ENCODE measurements at regions not wholly inside any gene's neighbourhood (a gene's known extent, or its start where the extent isn't known, plus 50 kb on each side); places are given as distances from the start of the nearest gene placed in this dataset.

- Mint-ChIP-seq H3K27ac (no peak overlapping the region), H3K4me3 (no peak overlapping the region), H3K9me3 (no peaks in the 10 kb centered on the region), H3K36me3 (peaks cover 11% of the 10 kb centered on the region), H3K4me1 (peaks cover 4% of the 10 kb centered on the region)
- ATAC-seq, result no peak
- no peak for DNase-seq (ENCODE audit: low spot score in 2 of 2)
Measured at GRCh38 chr14:71583705-71584104, 348.5 kb upstream of the RGS6 start.

GRCh38 chr14:71585361-71585760 lies 346.9 kb upstream of the RGS6 start:
- Mint-ChIP-seq H3K4me3 (no peak overlapping the region), H3K4me1 (peaks cover 9% of the 10 kb centered on the region)

GRCh38 chr14:71586131-71586897 lies 345.9 kb upstream of the RGS6 start:
- Mint-ChIP-seq H3K36me3 (peaks cover 6% of the 10 kb centered on the region), H3K4me1 (peaks cover 9% of the 10 kb centered on the region), H3K4me3 (no peak overlapping the region), H3K9me3 (no peaks in the 10 kb centered on the region), H3K27ac (no peak overlapping the region)
- DNase-seq (ENCODE audit: low spot score in 2 of 2), result no peak
- no peak for ATAC-seq

More at GRCh38 chr14:71585361-71585760, 346.9 kb upstream of the RGS6 start:
- no peak for DNase-seq (ENCODE audit: low spot score in 2 of 2)
- Mint-ChIP-seq H3K27ac (no peak overlapping the region), H3K36me3 (peaks cover 6% of the 10 kb centered on the region), H3K9me3 (no peaks in the 10 kb centered on the region)
- no peak for ATAC-seq

GRCh38 chr14:71588028-71588427 lies 344.2 kb upstream of the RGS6 start:
- H3K9me3 Mint-ChIP-seq, result no peaks in the 10 kb centered on the region
- H3K36me3 Mint-ChIP-seq, result peaks cover 6% of the 10 kb centered on the region
- no peak for DNase-seq (ENCODE audit: low spot score in 2 of 2)
- peaks cover 14% of the 10 kb centered on the region for H3K4me1 Mint-ChIP-seq
- H3K27ac Mint-ChIP-seq, result peak overlapping the region; percentile 45
- no peak for ATAC-seq
- H3K4me3 Mint-ChIP-seq, result no peak overlapping the region

- no peak for DNase-seq (ENCODE audit: low spot score in 2 of 2)
- no peak for ATAC-seq
- Mint-ChIP-seq H3K4me3 (no peak overlapping the region), H3K27ac (peak overlapping the region; percentile 45), H3K36me3 (peaks cover 6% of the 10 kb centered on the region), H3K4me1 (peaks cover 14% of the 10 kb centered on the region), H3K9me3 (no peaks in the 10 kb centered on the region)
Measured at GRCh38 chr14:71588576-71589215, 343.5 kb upstream of the RGS6 start.

GRCh38 chr14:71589609-71590008 lies 342.6 kb upstream of the RGS6 start:
- ATAC-seq (no peak), DNase-seq (ENCODE audit: low spot score in 2 of 2) (no peak)
- Mint-ChIP-seq H3K9me3 (no peaks in the 10 kb centered on the region), H3K36me3 (peaks cover 6% of the 10 kb centered on the region), H3K27ac (no peak overlapping the region), H3K4me3 (no peak overlapping the region), H3K4me1 (peaks cover 20% of the 10 kb centered on the region)

GRCh38 chr14:71590131-71590530 lies 342.1 kb upstream of the RGS6 start:
- H3K9me3 Mint-ChIP-seq, result no peaks in the 10 kb centered on the region
- ATAC-seq (no peak), DNase-seq (ENCODE audit: low spot score in 2 of 2) (no peak)
- peaks cover 6% of the 10 kb centered on the region for H3K36me3 Mint-ChIP-seq
- no peak overlapping the region for H3K27ac Mint-ChIP-seq
- no peak overlapping the region for H3K4me3 Mint-ChIP-seq
- peaks cover 26% of the 10 kb centered on the region for H3K4me1 Mint-ChIP-seq

GRCh38 chr14:71591231-71591630 lies 341.0 kb upstream of the RGS6 start:
- peaks cover 36% of the 10 kb centered on the region for H3K4me1 Mint-ChIP-seq
- no peak overlapping the region for H3K4me3 Mint-ChIP-seq
- H3K27ac Mint-ChIP-seq, result no peak overlapping the region
- no peak for DNase-seq (ENCODE audit: low spot score in 2 of 2)
- no peaks in the 10 kb centered on the region for H3K9me3 Mint-ChIP-seq
- peaks cover 6% of the 10 kb centered on the region for H3K36me3 Mint-ChIP-seq
- ATAC-seq, result no peak

GRCh38 chr14:71591929-71592328 lies 340.3 kb upstream of the RGS6 start:
- Mint-ChIP-seq H3K9me3 (no peaks in the 10 kb centered on the region), H3K27ac (peak overlapping the region; percentile 51), H3K36me3 (peaks cover 6% of the 10 kb centered on the region), H3K4me1 (peaks cover 36% of the 10 kb centered on the region), H3K4me3 (no peak overlapping the region)
- ATAC-seq (peak; percentile 98), DNase-seq (ENCODE audit: low spot score in 2 of 2) (peak in 1 of 2 donors; percentile 54)

- peaks cover 10% of the 10 kb centered on the region for H3K36me3 Mint-ChIP-seq
- no peaks in the 10 kb centered on the region for H3K9me3 Mint-ChIP-seq
- no peak overlapping the region for H3K27ac Mint-ChIP-seq
- H3K4me1 Mint-ChIP-seq, result peaks cover 38% of the 10 kb centered on the region
- DNase-seq (ENCODE audit: low spot score in 2 of 2) (no peak), ATAC-seq (no peak)
- no peak overlapping the region for H3K4me3 Mint-ChIP-seq
Measured at GRCh38 chr14:71592361-71592760, 339.9 kb upstream of the RGS6 start.

GRCh38 chr14:71593966-71594365 lies 338.3 kb upstream of the RGS6 start:
- Mint-ChIP-seq H3K4me1 (peaks cover 48% of the 10 kb centered on the region), H3K36me3 (peaks cover 8% of the 10 kb centered on the region), H3K9me3 (no peaks in the 10 kb centered on the region), H3K27ac (no peak overlapping the region), H3K4me3 (no peak overlapping the region)
- ATAC-seq, result no peak
- DNase-seq (ENCODE audit: low spot score in 2 of 2), result no peak

GRCh38 chr14:71594821-71595220 lies 337.4 kb upstream of the RGS6 start:
- H3K4me1 Mint-ChIP-seq, result peaks cover 47% of the 10 kb centered on the region
- no peaks in the 10 kb centered on the region for H3K9me3 Mint-ChIP-seq
- H3K36me3 Mint-ChIP-seq, result peaks cover 17% of the 10 kb centered on the region
- H3K4me3 Mint-ChIP-seq, result no peak overlapping the region
- ATAC-seq (no peak), DNase-seq (ENCODE audit: low spot score in 2 of 2) (no peak)
- no peak overlapping the region for H3K27ac Mint-ChIP-seq

- no peak for ATAC-seq
- peaks cover 47% of the 10 kb centered on the region for H3K4me1 Mint-ChIP-seq
- peaks cover 18% of the 10 kb centered on the region for H3K36me3 Mint-ChIP-seq
- DNase-seq (ENCODE audit: low spot score in 2 of 2), result no peak
- H3K4me3 Mint-ChIP-seq, result no peak overlapping the region
- peak overlapping the region; percentile 7 for H3K27ac Mint-ChIP-seq
- H3K9me3 Mint-ChIP-seq, result peaks cover 1% of the 10 kb centered on the region
Measured at GRCh38 chr14:71595441-71595840, 336.8 kb upstream of the RGS6 start.

GRCh38 chr14:71597287-71597920 lies 334.8 kb upstream of the RGS6 start:
- ATAC-seq (no peak), DNase-seq (ENCODE audit: low spot score in 2 of 2) (no peak)
- peaks cover 18% of the 10 kb centered on the region for H3K36me3 Mint-ChIP-seq
- H3K4me3 Mint-ChIP-seq, result no peak overlapping the region
- H3K9me3 Mint-ChIP-seq, result peaks cover 10% of the 10 kb centered on the region
- H3K27ac Mint-ChIP-seq, result peak overlapping the region; percentile 48
- H3K4me1 Mint-ChIP-seq, result peaks cover 48% of the 10 kb centered on the region

GRCh38 chr14:71597955-71598660 lies 334.1 kb upstream of the RGS6 start:
- ATAC-seq (peak; percentile 86), DNase-seq (ENCODE audit: low spot score in 2 of 2) (no peak)
- Mint-ChIP-seq H3K9me3 (peaks cover 10% of the 10 kb centered on the region), H3K36me3 (peaks cover 18% of the 10 kb centered on the region), H3K4me1 (peaks cover 48% of the 10 kb centered on the region), H3K4me3 (no peak overlapping the region), H3K27ac (peak overlapping the region; percentile 48)

Measured in stimulated activated effector memory CD8-positive, alpha-beta T cell treated with anti-CD3 and anti-CD28 coated beads, Interleukin-12 subunit alpha, Interleukin-12 subunit beta, amount 100 ng/mL, for 72 hours (primary cell).